Neural progenitor cell (in vitro differentiated cells): ENCODE measurements at regions not wholly inside any gene's neighbourhood (a gene's known extent, or its start where the extent isn't known, plus 50 kb on each side); places are given as distances from the start of the nearest gene placed in this dataset.
A peak's percentile ranks its signal among the peaks of the same experiment; 100 is the strongest.

Experiments used
- DNase-seq: peaks from one replicate; pipeline ENCODE4 v3.0.0-alpha.2; 2016; ENCODE audit warnings: low spot score
- H2AFZ ChIP-seq: fragments of 200-600 bp; sonication (generic); replicated peaks from 2 replicates; pipeline ENCODE4 v1.6.1; 2016; ENCODE audit warnings: antibody characterized with exemption
- H3F3A ChIP-seq: fragments of 200-600 bp; sonication (generic); 2 replicates; pipeline ENCODE4 v1.6.1; 2016; ENCODE audit warnings: antibody characterized with exemption, low read depth
- H3K27ac ChIP-seq: fragments of 200-600 bp; sonication (generic); 2 replicates; pipeline ENCODE4 v1.5.1; 2016; ENCODE audit warnings: mild to moderate bottlenecking
- H3K27me3 ChIP-seq: fragments of 200-600 bp; sonication (generic); 2 replicates; pipeline ENCODE4 v1.6.1; 2016; ENCODE audit warnings: mild to moderate bottlenecking, moderate library complexity
- H3K36me3 ChIP-seq: fragments of 200-600 bp; sonication (generic); 2 replicates; pipeline ENCODE4 v1.5.1; 2016
- H3K4me1 ChIP-seq: fragments of 200-600 bp; sonication (generic); 2 replicates; pipeline ENCODE4 v1.6.1; 2016; ENCODE audit warnings: mixed run types
- H3K4me2 ChIP-seq: fragments of 200-600 bp; sonication (generic); 2 replicates; pipeline ENCODE4 v1.6.1; 2016
- H3K4me3 ChIP-seq: fragments of 200-600 bp; sonication (generic); 2 replicates; pipeline ENCODE4 v1.5.1; 2016
- H3K79me2 ChIP-seq: fragments of 200-600 bp; sonication (generic); 2 replicates; pipeline ENCODE4 v1.6.1; 2016; ENCODE audit warnings: low read depth
- H3K9ac ChIP-seq: fragments of 200-600 bp; sonication (generic); 2 replicates; pipeline ENCODE4 v1.6.1; 2016
- H3K9me3 ChIP-seq: fragments of 200-600 bp; sonication (generic); 2 replicates; pipeline ENCODE4 v1.5.1; 2016; ENCODE audit warnings: low read depth
- H4K20me1 ChIP-seq: fragments of 200-600 bp; sonication (generic); 2 replicates; pipeline ENCODE4 v1.6.1; 2016; ENCODE audit warnings: low read depth
- H3K27ac Mint-ChIP-seq: 3 replicates; pipeline ENCODE4 v1.8.0; 2021; ENCODE audit warnings: mixed read lengths
- H3K27me3 Mint-ChIP-seq: 2 replicates; pipeline ENCODE4 v1.8.0; 2022; ENCODE audit warnings: low read depth, mild to moderate bottlenecking, inconsistent platforms, moderate library complexity, mixed read lengths; ENCODE audit not compliant: insufficient read depth
- H3K36me3 Mint-ChIP-seq: 3 replicates; pipeline ENCODE4 v1.8.0; 2021; ENCODE audit warnings: mixed read lengths
- H3K4me1 Mint-ChIP-seq: 3 replicates; pipeline ENCODE4 v1.8.0; 2021; ENCODE audit warnings: mixed read lengths
- H3K4me3 Mint-ChIP-seq: 3 replicates; pipeline ENCODE4 v1.8.0; 2021; ENCODE audit warnings: mild to moderate bottlenecking, moderate library complexity, mixed read lengths
- H3K9me3 Mint-ChIP-seq: 3 replicates; pipeline ENCODE4 v1.8.0; 2020; ENCODE audit warnings: mixed read lengths
- EZH2 ChIP-seq: fragments of 200-600 bp; sonication (generic); IDR thresholded peaks from 2 replicates; pipeline ENCODE4 v1.6.1; 2017; ENCODE audit warnings: antibody characterized with exemption, mild to moderate bottlenecking, moderate library complexity
- EZH2phosphoT487 ChIP-seq: fragments of 200-600 bp; sonication (generic); IDR thresholded peaks from 2 replicates; pipeline ENCODE4 v1.6.1; 2017; ENCODE audit warnings: antibody characterized with exemption
- TF ChIP-seq, protein P1 (sequence below): fragments of 200-600 bp; sonication (generic); IDR thresholded peaks from 2 replicates; pipeline ENCODE4 v1.5.1; 2017; ENCODE audit warnings: antibody characterized with exemption, mild to moderate bottlenecking

- H3K4me3 ChIP-seq, result no peak overlapping the region
- H3K27me3 ChIP-seq, result no peaks in the 10 kb centered on the region
- Mint-ChIP-seq H3K27ac (no peak overlapping the region), H3K4me1 (no peaks in the 10 kb centered on the region), H3K4me3 (no peak overlapping the region), H3K27me3 (no peaks in the 10 kb centered on the region), H3K36me3 (no peaks in the 10 kb centered on the region), H3K9me3 (no peaks in the 10 kb centered on the region)
- H3K27ac ChIP-seq, result no peak overlapping the region
- TF ChIP-seq EZH2phosphoT487 (no peak), EZH2 (no peak)
- TF ChIP-seq, protein P1, sequence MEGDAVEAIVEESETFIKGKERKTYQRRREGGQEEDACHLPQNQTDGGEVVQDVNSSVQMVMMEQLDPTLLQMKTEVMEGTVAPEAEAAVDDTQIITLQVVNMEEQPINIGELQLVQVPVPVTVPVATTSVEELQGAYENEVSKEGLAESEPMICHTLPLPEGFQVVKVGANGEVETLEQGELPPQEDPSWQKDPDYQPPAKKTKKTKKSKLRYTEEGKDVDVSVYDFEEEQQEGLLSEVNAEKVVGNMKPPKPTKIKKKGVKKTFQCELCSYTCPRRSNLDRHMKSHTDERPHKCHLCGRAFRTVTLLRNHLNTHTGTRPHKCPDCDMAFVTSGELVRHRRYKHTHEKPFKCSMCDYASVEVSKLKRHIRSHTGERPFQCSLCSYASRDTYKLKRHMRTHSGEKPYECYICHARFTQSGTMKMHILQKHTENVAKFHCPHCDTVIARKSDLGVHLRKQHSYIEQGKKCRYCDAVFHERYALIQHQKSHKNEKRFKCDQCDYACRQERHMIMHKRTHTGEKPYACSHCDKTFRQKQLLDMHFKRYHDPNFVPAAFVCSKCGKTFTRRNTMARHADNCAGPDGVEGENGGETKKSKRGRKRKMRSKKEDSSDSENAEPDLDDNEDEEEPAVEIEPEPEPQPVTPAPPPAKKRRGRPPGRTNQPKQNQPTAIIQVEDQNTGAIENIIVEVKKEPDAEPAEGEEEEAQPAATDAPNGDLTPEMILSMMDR, result no peak
- no peaks in the 10 kb centered on the region for H4K20me1 ChIP-seq
- no peaks in the 10 kb centered on the region for H3K79me2 ChIP-seq
- no peak overlapping the region for H2AFZ ChIP-seq
- no peak overlapping the region for H3K9ac ChIP-seq
- H3K4me2 ChIP-seq, result no peak overlapping the region
- H3K4me1 ChIP-seq, result no peaks in the 10 kb centered on the region
- DNase-seq, result no peak
- H3K9me3 ChIP-seq, result no peaks in the 10 kb centered on the region
- no peaks in the 10 kb centered on the region for H3F3A ChIP-seq
- no peaks in the 10 kb centered on the region for H3K36me3 ChIP-seq
Measured at GRCh38 chr13:50326811-50327210, 311.6 kb downstream of the KCNRG start.

DNA sequence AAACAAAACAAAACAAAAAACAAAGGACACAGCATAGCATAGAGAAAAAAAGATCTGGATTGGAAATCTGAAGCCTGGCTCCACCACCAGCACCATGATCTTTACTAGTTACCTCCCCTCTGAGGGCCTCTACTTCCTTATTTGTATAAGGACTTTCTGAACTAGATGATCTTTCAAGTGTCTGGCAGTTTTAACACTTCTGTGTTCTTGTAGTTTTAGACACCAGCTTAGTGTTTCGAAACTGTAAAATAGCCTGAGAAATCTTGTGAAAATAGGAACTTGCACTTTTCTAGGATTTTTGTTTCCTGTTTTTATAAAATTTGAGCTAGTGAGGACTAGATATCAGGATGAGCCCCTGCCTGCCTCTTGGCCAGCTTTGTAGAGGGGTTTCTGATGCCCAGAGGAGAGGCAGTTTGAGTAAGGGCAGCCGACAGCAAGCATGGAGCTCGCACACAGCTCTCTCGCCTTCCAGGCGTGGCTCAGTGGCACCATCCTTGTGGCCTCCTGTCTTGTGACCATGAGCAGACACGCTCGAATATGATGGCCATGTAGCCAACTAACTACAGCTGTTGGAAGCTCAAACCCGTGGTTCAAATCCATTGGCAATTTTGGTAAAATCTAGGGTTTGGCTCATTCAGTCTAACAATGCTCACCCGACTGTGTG lies 319.0 kb downstream of the KCNRG start:
- Mint-ChIP-seq H3K4me3 (no peak overlapping the region), H3K36me3 (no peaks in the 10 kb centered on the region), H3K27me3 (peaks cover 2% of the 10 kb centered on the region), H3K4me1 (peaks cover 7% of the 10 kb centered on the region), H3K27ac (no peak overlapping the region), H3K9me3 (no peaks in the 10 kb centered on the region)
- no peak overlapping the region for H2AFZ ChIP-seq
- H3K27me3 ChIP-seq, result no peaks in the 10 kb centered on the region
- H3K9me3 ChIP-seq, result no peaks in the 10 kb centered on the region
- H3K9ac ChIP-seq, result no peak overlapping the region
- H3K36me3 ChIP-seq, result no peaks in the 10 kb centered on the region
- H3F3A ChIP-seq, result no peaks in the 10 kb centered on the region
- no peak overlapping the region for H3K4me2 ChIP-seq
- H4K20me1 ChIP-seq, result no peaks in the 10 kb centered on the region
- DNase-seq, result no peak
- TF ChIP-seq EZH2 (no peak), EZH2phosphoT487 (no peak)
- TF ChIP-seq, protein P1, result no peak
- H3K79me2 ChIP-seq, result no peaks in the 10 kb centered on the region
- no peak overlapping the region for H3K27ac ChIP-seq
- no peak overlapping the region for H3K4me3 ChIP-seq
- H3K4me1 ChIP-seq, result peaks cover 9% of the 10 kb centered on the region

DNA sequence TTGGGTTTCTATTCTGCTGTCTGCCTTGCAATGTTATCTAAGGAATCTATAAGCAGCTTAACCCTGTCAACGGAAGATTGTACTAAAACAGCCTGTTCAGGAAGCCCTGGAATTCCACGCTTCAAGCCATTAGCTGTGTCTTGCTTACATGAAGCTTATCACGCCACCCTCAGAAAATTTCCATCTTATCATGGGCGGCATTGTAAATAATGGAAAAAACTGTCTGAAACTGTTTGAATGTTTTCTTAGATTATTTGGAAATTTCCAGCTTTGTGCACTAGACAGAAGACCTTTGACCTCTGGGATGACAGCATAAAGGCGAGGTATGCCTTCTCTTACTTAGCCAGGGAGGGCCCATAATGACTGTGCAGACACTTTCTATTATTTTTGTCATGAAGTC lies 319.7 kb downstream of the KCNRG start:
- Histone ChIP-seq H3K4me1 (peaks cover 16% of the 10 kb centered on the region), H3K79me2 (no peaks in the 10 kb centered on the region), H4K20me1 (peaks cover 3% of the 10 kb centered on the region), H3K36me3 (no peaks in the 10 kb centered on the region), H2AFZ (no peak overlapping the region), H3F3A (no peaks in the 10 kb centered on the region), H3K9me3 (no peaks in the 10 kb centered on the region), H3K4me2 (no peak overlapping the region), H3K9ac (no peak overlapping the region), H3K4me3 (no peak overlapping the region), H3K27ac (no peak overlapping the region), H3K27me3 (no peaks in the 10 kb centered on the region)
- peaks cover 3% of the 10 kb centered on the region for H3K27me3 Mint-ChIP-seq
- H3K27ac Mint-ChIP-seq, result no peak overlapping the region
- no peaks in the 10 kb centered on the region for H3K9me3 Mint-ChIP-seq
- peak; percentile 42 for DNase-seq
- TF ChIP-seq EZH2 (no peak), EZH2phosphoT487 (no peak)
- TF ChIP-seq, protein P1, result no peak
- no peaks in the 10 kb centered on the region for H3K36me3 Mint-ChIP-seq
- no peak overlapping the region for H3K4me3 Mint-ChIP-seq
- peaks cover 14% of the 10 kb centered on the region for H3K4me1 Mint-ChIP-seq
